HepG2 (cell line): ENCODE measurements at regions not wholly inside any gene's neighbourhood (a gene's known extent, or its start where the extent isn't known, plus 50 kb on each side); places are given as distances from the start of the nearest gene placed in this dataset.
A peak's percentile ranks its signal among the peaks of the same experiment; 100 is the strongest.

Source experiments
- ARID2 ChIP-seq: sonication (generic); formaldehyde crosslinking; IDR thresholded peaks from 2 replicates; pipeline ENCODE4 v1.8.1; 2022; ENCODE audit warnings: mild to moderate bottlenecking, missing genetic modification reagents, borderline replicate concordance
- CHD2 ChIP-seq: IDR thresholded peaks from 2 replicates; pipeline ENCODE4 v1.6.1; 2011; ENCODE audit warnings: low read depth, low read length, improper control_type of control experiment
- DNMT3B ChIP-seq: conservative IDR thresholded peaks from 2 replicates; pipeline ENCODE4 v1.6.1; 2016; ENCODE audit warnings: missing biosample characterization, control low read depth
- FOXJ3 ChIP-seq: sonication (generic); formaldehyde crosslinking; IDR thresholded peaks from 2 replicates; pipeline ENCODE4 v1.4.0; 2020; ENCODE audit warnings: missing genetic modification reagents, mild to moderate bottlenecking, borderline replicate concordance
- FOXM1 ChIP-seq: sonication (generic); formaldehyde crosslinking; IDR thresholded peaks from 2 replicates; pipeline ENCODE4 v1.5.0; 2020; ENCODE audit warnings: missing genetic modification reagents
- KDM5A ChIP-seq: fragments of 200-600 bp; sonication (generic); IDR thresholded peaks from 2 replicates; pipeline ENCODE4 v1.7.0; 2018; ENCODE audit warnings: antibody characterized with exemption, mild to moderate bottlenecking, low read length, borderline replicate concordance
- KLF11 ChIP-seq: IDR thresholded peaks from 2 replicates; pipeline ENCODE4 v1.6.1; 2016; ENCODE audit warnings: missing compliant biosample characterization
- MEIS1 ChIP-seq: sonication (generic); formaldehyde crosslinking; IDR thresholded peaks from 2 replicates; pipeline ENCODE4 v1.9.0; 2021; ENCODE audit warnings: mild to moderate bottlenecking, missing genetic modification reagents, moderate library complexity, borderline replicate concordance
- MIXL1 ChIP-seq: IDR thresholded peaks from 2 replicates; pipeline ENCODE4 v1.6.1; 2016
- NONO ChIP-seq, 2 experiments: fragments of 450-650 bp in 1 of 2; sonication (generic) in 1 of 2; formaldehyde crosslinking in 1 of 2; IDR thresholded peaks in 1 of 2; conservative IDR thresholded peaks in 1 of 2; 2 replicates each; pipeline versions ENCODE4 v1.6.1 to v1.8.0; 2017 to 2022; ENCODE audit warnings: mild to moderate bottlenecking in 1 of 2, missing genetic modification reagents in 1 of 2, moderate library complexity in 1 of 2
- PPARG ChIP-seq: conservative IDR thresholded peaks from 2 replicates; pipeline ENCODE4 v1.6.1; 2016; ENCODE audit warnings: missing biosample characterization, missing genetic modification reagents
- SNAPC2 ChIP-seq: sonication (generic); formaldehyde crosslinking; IDR thresholded peaks from 2 replicates; pipeline ENCODE4 v1.8.1; 2022; ENCODE audit warnings: mild to moderate bottlenecking, missing genetic modification reagents
- TCF7 ChIP-seq: sonication (generic); IDR thresholded peaks from 2 replicates; pipeline ENCODE4 v1.6.1; 2016; ENCODE audit warnings: antibody characterized with exemption, low read depth
- THAP11 ChIP-seq: IDR thresholded peaks from 2 replicates; pipeline ENCODE4 v1.6.1; 2016; ENCODE audit warnings: missing biosample characterization, missing genetic modification reagents
- ZEB1 ChIP-seq: IDR thresholded peaks from 2 replicates; pipeline ENCODE4 v1.6.1; 2012; ENCODE audit warnings: mild to moderate bottlenecking, low read depth, inconsistent platforms; ENCODE audit not compliant: insufficient replicate concordance
- ZFY ChIP-seq: sonication (generic); formaldehyde crosslinking; IDR thresholded peaks from 2 replicates; pipeline ENCODE4 v1.4.0; 2020; ENCODE audit warnings: missing genetic modification reagents
- ZNF12 ChIP-seq: sonication (generic); formaldehyde crosslinking; IDR thresholded peaks from 2 replicates; pipeline ENCODE4 v1.5.0; 2020; ENCODE audit warnings: missing genetic modification reagents
- ZNF468 ChIP-seq: sonication (generic); formaldehyde crosslinking; IDR thresholded peaks from 2 replicates; pipeline ENCODE4 v1.8.0; 2022; ENCODE audit warnings: mild to moderate bottlenecking, moderate library complexity, missing genetic modification reagents
- ZNF567 ChIP-seq: sonication (generic); formaldehyde crosslinking; IDR thresholded peaks from 2 replicates; pipeline ENCODE4 v1.8.1; 2023; ENCODE audit warnings: mild to moderate bottlenecking, missing genetic modification reagents, borderline replicate concordance
- ZSCAN12 ChIP-seq: sonication (generic); formaldehyde crosslinking; IDR thresholded peaks from 2 replicates; pipeline ENCODE4 v1.9.0; 2021; ENCODE audit warnings: mild to moderate bottlenecking, missing genetic modification reagents
- TF ChIP-seq, protein P1 (sequence below): IDR thresholded peaks from 2 replicates; pipeline ENCODE4 v1.6.1; 2016
- TF ChIP-seq, protein P2 (sequence below), 2 experiments: sonication (generic) in 1 of 2; formaldehyde crosslinking in 1 of 2; IDR thresholded peaks; 2 replicates each; pipeline versions ENCODE4 v1.5.1 to v1.6.1; 2011 to 2020; ENCODE audit warnings: borderline replicate concordance in 1 of 2, low read depth in 1 of 2, low read length in 1 of 2, mild to moderate bottlenecking in 1 of 2, missing genetic modification reagents in 1 of 2, moderate library complexity in 1 of 2
- TF ChIP-seq, protein P3 (sequence below): sonication (generic); formaldehyde crosslinking; conservative IDR thresholded peaks from 2 replicates; pipeline ENCODE4 v1.4.0; 2020; ENCODE audit warnings: missing genetic modification reagents

DNA sequence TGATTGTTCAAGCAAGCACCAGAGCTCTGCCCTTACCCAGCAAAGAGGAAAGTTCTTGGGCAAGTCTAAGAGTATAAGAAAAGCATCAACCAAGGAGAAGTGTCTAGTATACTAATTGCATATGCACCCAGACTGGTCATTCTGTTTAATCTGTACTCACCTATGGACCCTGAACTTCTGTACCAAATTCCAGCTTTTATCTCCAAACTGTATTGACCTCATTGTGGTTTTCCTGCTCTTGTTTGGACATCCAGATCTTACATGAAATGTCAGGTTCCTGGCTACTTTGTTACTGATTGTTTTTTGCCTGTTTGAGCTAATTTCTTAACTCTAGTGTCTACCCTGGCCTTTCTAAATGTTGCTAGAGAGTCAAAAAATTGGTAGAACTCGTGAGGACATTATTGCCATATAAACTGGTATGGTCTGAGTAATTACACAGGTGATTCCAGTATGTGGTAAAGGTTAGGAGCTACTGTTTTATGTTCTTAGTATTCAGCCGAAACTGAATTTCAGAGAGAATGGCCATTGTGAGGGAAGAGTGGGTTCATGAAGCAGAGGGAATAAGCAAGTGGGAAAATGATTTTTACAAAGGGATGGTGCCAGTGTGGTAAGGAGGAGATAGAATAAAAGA, 146.3 kb downstream of the HNMT start (continued):
- TF ChIP-seq KDM5A (no peak), SNAPC2 (CRISPR knock-in tag) (no peak), KLF11 (CRISPR knock-in tag) (no peak), DNMT3B (0 out of 2 replicates have a peak, but pooled peaks have one; percentile 57), ZNF567 (CRISPR knock-in tag) (no peak), MIXL1 (CRISPR knock-in tag) (peak; percentile 93), THAP11 (peak; percentile 57), MEIS1 (peak; percentile 37; the same call in 1 of the 2 replicates), NONO (IDR thresholded peaks at IDR 0.05) (no peak), NONO (CRISPR knock-in tag; conservative IDR thresholded peaks at IDR 0.05) (peak; percentile 75; the same call in 1 of the 2 replicates), ARID2 (0 out of 2 replicates have a peak, but pooled peaks have one; percentile 10), ZNF468 (no peak), TCF7 (peak; percentile 92), FOXM1 (CRISPR knock-in tag) (no peak), ZEB1 (peak; percentile 78), PPARG (CRISPR knock-in tag) (peak; percentile 87), FOXJ3 (peak; percentile 92), CHD2 (no peak), ZFY (CRISPR knock-in tag) (no peak), ZNF12 (CRISPR knock-in tag) (peak; percentile 81; the same call in 1 of the 2 replicates), ZSCAN12 (CRISPR knock-in tag) (no peak)
- TF ChIP-seq, protein P1, sequence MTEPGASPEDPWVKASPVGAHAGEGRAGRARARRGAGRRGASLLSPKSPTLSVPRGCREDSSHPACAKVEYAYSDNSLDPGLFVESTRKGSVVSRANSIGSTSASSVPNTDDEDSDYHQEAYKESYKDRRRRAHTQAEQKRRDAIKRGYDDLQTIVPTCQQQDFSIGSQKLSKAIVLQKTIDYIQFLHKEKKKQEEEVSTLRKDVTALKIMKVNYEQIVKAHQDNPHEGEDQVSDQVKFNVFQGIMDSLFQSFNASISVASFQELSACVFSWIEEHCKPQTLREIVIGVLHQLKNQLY (CRISPR knock-in tag) = peak; percentile 88
- TF ChIP-seq, protein P2, sequence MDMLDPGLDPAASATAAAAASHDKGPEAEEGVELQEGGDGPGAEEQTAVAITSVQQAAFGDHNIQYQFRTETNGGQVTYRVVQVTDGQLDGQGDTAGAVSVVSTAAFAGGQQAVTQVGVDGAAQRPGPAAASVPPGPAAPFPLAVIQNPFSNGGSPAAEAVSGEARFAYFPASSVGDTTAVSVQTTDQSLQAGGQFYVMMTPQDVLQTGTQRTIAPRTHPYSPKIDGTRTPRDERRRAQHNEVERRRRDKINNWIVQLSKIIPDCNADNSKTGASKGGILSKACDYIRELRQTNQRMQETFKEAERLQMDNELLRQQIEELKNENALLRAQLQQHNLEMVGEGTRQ (IDR thresholded peaks at IDR 0.05; ENCODE audit: low read depth, low read length) = no peak
- TF ChIP-seq, protein P2 (CRISPR knock-in tag; IDR thresholded peaks at IDR 0.05; ENCODE audit: borderline replicate concordance) = no peak
- TF ChIP-seq, protein P3, sequence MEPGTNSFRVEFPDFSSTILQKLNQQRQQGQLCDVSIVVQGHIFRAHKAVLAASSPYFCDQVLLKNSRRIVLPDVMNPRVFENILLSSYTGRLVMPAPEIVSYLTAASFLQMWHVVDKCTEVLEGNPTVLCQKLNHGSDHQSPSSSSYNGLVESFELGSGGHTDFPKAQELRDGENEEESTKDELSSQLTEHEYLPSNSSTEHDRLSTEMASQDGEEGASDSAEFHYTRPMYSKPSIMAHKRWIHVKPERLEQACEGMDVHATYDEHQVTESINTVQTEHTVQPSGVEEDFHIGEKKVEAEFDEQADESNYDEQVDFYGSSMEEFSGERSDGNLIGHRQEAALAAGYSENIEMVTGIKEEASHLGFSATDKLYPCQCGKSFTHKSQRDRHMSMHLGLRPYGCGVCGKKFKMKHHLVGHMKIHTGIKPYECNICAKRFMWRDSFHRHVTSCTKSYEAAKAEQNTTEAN (CRISPR knock-in tag) = peak; percentile 62; the same call in 1 of the 2 replicates
